Esophagus squamous epithelium (tissue), 4 donors: ENCODE measurements at regions not wholly inside any gene's neighbourhood (a gene's known extent, or its start where the extent isn't known, plus 50 kb on each side); places are given as distances from the start of the nearest gene placed in this dataset.

ENCODE experiments used
- POLR2A ChIP-seq, 4 donors: fragments of 450-650 bp; IDR thresholded peaks; one replicate each; pipeline ENCODE4 v1.6.1; 2017; ENCODE audit warnings: antibody characterized with exemption in 4 of 4, mild to moderate bottlenecking in 4 of 4, moderate library complexity in 3 of 4
- TF ChIP-seq, protein P1 (sequence below), 6 experiments: fragments of 450-650 bp in 4 of 6; fragments of 200-600 bp in 2 of 6; sonication (generic) in 2 of 6; IDR thresholded peaks; one replicate each; pipeline ENCODE4 v1.5.1; 2016 to 2019; ENCODE audit warnings: antibody characterized with exemption in 6 of 6, mild to moderate bottlenecking in 4 of 6, moderate library complexity in 4 of 6

DNA sequence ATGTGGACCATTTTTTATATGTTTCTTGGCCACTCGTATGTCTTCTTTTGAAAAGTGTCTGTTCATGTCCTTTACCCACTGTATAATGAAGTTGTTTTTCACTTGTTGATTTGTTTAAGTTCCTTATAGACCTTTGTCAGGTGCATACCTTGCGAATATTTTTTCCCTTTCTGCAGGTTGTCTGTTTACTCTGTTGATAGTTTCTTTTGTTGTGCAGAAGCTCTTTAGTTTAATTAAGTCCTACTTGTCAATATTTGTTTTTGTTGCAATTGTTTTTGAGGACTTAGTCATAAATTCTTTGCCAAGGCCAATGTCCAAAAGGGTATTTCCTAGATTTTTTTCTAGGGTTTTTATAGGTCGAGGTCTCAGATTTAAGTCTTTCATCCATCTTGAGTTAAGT lies 66.2 kb downstream of the UNC5CL start:
- TF ChIP-seq, protein P1, sequence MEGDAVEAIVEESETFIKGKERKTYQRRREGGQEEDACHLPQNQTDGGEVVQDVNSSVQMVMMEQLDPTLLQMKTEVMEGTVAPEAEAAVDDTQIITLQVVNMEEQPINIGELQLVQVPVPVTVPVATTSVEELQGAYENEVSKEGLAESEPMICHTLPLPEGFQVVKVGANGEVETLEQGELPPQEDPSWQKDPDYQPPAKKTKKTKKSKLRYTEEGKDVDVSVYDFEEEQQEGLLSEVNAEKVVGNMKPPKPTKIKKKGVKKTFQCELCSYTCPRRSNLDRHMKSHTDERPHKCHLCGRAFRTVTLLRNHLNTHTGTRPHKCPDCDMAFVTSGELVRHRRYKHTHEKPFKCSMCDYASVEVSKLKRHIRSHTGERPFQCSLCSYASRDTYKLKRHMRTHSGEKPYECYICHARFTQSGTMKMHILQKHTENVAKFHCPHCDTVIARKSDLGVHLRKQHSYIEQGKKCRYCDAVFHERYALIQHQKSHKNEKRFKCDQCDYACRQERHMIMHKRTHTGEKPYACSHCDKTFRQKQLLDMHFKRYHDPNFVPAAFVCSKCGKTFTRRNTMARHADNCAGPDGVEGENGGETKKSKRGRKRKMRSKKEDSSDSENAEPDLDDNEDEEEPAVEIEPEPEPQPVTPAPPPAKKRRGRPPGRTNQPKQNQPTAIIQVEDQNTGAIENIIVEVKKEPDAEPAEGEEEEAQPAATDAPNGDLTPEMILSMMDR (IDR thresholded peaks at IDR 0.05), result no peak
- TF ChIP-seq POLR2A (IDR thresholded peaks at IDR 0.05), result no peak
